Astrocyte (in vitro differentiated cells and primary cell): ENCODE measurements at regions not wholly inside any gene's neighbourhood (a gene's known extent, or its start where the extent isn't known, plus 50 kb on each side); places are given as distances from the start of the nearest gene placed in this dataset.

Source experiments
- DNase-seq: peaks from one replicate; pipeline ENCODE4 v3.0.0-alpha.2; 2010; ENCODE audit warnings: low read depth
- FAIRE-seq: peaks from 2 replicates; lab custom pipeline; 2011; peaks lifted over from hg19 to GRCh38; lab: Jason Lieb, UNC
- H2AFZ ChIP-seq: 2 replicates; pipeline ENCODE4 v1.6.0; 2012; ENCODE audit warnings: low read depth, low read length, inconsistent platforms
- H3K27ac ChIP-seq: 2 replicates; pipeline ENCODE4 v1.5.1; 2011; ENCODE audit warnings: low read depth, low read length, inconsistent platforms
- H3K27me3 ChIP-seq: 2 replicates; pipeline ENCODE4 v1.6.0; 2011; ENCODE audit warnings: low read length, inconsistent platforms; ENCODE audit not compliant: insufficient read depth
- H3K36me3 ChIP-seq: 2 replicates; pipeline ENCODE4 v1.5.1; 2011; ENCODE audit warnings: low read length, inconsistent platforms; ENCODE audit not compliant: insufficient read depth
- H3K4me1 ChIP-seq: 2 replicates; pipeline ENCODE4 v1.5.1; 2011; ENCODE audit warnings: low read length, inconsistent platforms; ENCODE audit not compliant: insufficient read depth
- H3K4me2 ChIP-seq: 2 replicates; pipeline ENCODE4 v1.6.0; 2012; ENCODE audit warnings: low read length, inconsistent platforms
- H3K4me3 ChIP-seq: 2 replicates; pipeline ENCODE4 v1.5.1; 2011; ENCODE audit warnings: low read depth, mild to moderate bottlenecking, low read length, inconsistent platforms; ENCODE audit not compliant: insufficient read depth
- H3K79me2 ChIP-seq: 2 replicates; pipeline ENCODE4 v1.6.0; 2012; ENCODE audit warnings: mild to moderate bottlenecking, low read length, inconsistent platforms; ENCODE audit not compliant: insufficient read depth
- H3K9ac ChIP-seq: 2 replicates; pipeline ENCODE4 v1.6.0; 2012; ENCODE audit warnings: mild to moderate bottlenecking, low read length, inconsistent platforms
- H3K9me3 ChIP-seq: 2 replicates; pipeline ENCODE4 v1.5.1; 2012; ENCODE audit warnings: low read depth, mild to moderate bottlenecking, low read length, inconsistent platforms; ENCODE audit not compliant: insufficient read depth
- H4K20me1 ChIP-seq: 2 replicates; pipeline ENCODE4 v1.6.0; 2012; ENCODE audit warnings: low read length, inconsistent platforms; ENCODE audit not compliant: insufficient read depth
- H3K27ac Mint-ChIP-seq: one replicate; pipeline ENCODE4 v1.8.0; 2021; ENCODE audit warnings: mild to moderate bottlenecking, mixed read lengths; ENCODE audit not compliant: unreplicated experiment
- H3K27me3 Mint-ChIP-seq: one replicate; pipeline ENCODE4 v1.8.0; 2021; ENCODE audit warnings: low read depth, mixed read lengths; ENCODE audit not compliant: unreplicated experiment
- H3K36me3 Mint-ChIP-seq: one replicate; pipeline ENCODE4 v1.8.0; 2021; ENCODE audit warnings: low read depth, mixed read lengths; ENCODE audit not compliant: unreplicated experiment
- H3K4me1 Mint-ChIP-seq: one replicate; pipeline ENCODE4 v1.8.0; 2021; ENCODE audit warnings: low read depth, mixed read lengths; ENCODE audit not compliant: unreplicated experiment
- H3K4me3 Mint-ChIP-seq: one replicate; pipeline ENCODE4 v1.8.0; 2021; ENCODE audit warnings: mild to moderate bottlenecking, moderate library complexity, mixed read lengths; ENCODE audit not compliant: unreplicated experiment
- H3K9me3 Mint-ChIP-seq: one replicate; pipeline ENCODE4 v1.8.0; 2021; ENCODE audit warnings: mild to moderate bottlenecking, mixed read lengths; ENCODE audit not compliant: unreplicated experiment
- CTCF ChIP-seq: IDR thresholded peaks from 2 replicates; pipeline ENCODE4 v1.5.1; 2011; ENCODE audit warnings: low read depth, mild to moderate bottlenecking, inconsistent platforms, low read length, moderate library complexity; ENCODE audit not compliant: insufficient read depth
- EZH2 ChIP-seq: IDR thresholded peaks from 2 replicates; pipeline ENCODE4 v1.6.1; 2012; ENCODE audit warnings: mild to moderate bottlenecking, low read length, inconsistent platforms; ENCODE audit not compliant: insufficient read depth

- Histone ChIP-seq H3K4me1 (no peaks in the 10 kb centered on the region), H3K27me3 (no peaks in the 10 kb centered on the region), H3K4me3 (no peak overlapping the region), H3K79me2 (no peaks in the 10 kb centered on the region), H2AFZ (no peak overlapping the region), H3K4me2 (no peak overlapping the region), H3K36me3 (no peaks in the 10 kb centered on the region), H3K27ac (no peak overlapping the region), H4K20me1 (no peaks in the 10 kb centered on the region), H3K9me3 (no peaks in the 10 kb centered on the region), H3K9ac (no peak overlapping the region)
- Mint-ChIP-seq H3K27ac (no peak overlapping the region), H3K9me3 (peaks cover 1% of the 10 kb centered on the region), H3K36me3 (no peaks in the 10 kb centered on the region), H3K4me1 (peaks cover 4% of the 10 kb centered on the region), H3K27me3 (peaks cover 2% of the 10 kb centered on the region), H3K4me3 (no peak overlapping the region)
- FAIRE-seq (no peak), DNase-seq (no peak)
- TF ChIP-seq EZH2, result no peak
- TF ChIP-seq CTCF, result no peak
Measured at GRCh38 chr3:25025236-25025635, 402.8 kb upstream of the RARB start.

GRCh38 chr3:25027650-25028049 lies 400.4 kb upstream of the RARB start:
- DNase-seq, result no peak
- Mint-ChIP-seq H3K27ac (no peak overlapping the region), H3K4me1 (peaks cover 4% of the 10 kb centered on the region), H3K27me3 (peaks cover 2% of the 10 kb centered on the region), H3K36me3 (no peaks in the 10 kb centered on the region), H3K4me3 (no peak overlapping the region), H3K9me3 (peaks cover 1% of the 10 kb centered on the region)
- Histone ChIP-seq H3K27ac (no peak overlapping the region), H3K4me2 (no peak overlapping the region), H3K27me3 (no peaks in the 10 kb centered on the region), H4K20me1 (no peaks in the 10 kb centered on the region), H3K4me1 (no peaks in the 10 kb centered on the region), H2AFZ (no peak overlapping the region), H3K36me3 (no peaks in the 10 kb centered on the region), H3K79me2 (no peaks in the 10 kb centered on the region), H3K4me3 (no peak overlapping the region), H3K9me3 (no peaks in the 10 kb centered on the region), H3K9ac (no peak overlapping the region)
- no peak for FAIRE-seq
- no peak for TF ChIP-seq EZH2
- no peak for TF ChIP-seq CTCF

GRCh38 chr3:25029820-25030219 lies 398.2 kb upstream of the RARB start:
- FAIRE-seq, result no peak
- no peak for DNase-seq
- H3K27ac Mint-ChIP-seq, result no peak overlapping the region
- Histone ChIP-seq H4K20me1 (no peaks in the 10 kb centered on the region), H3K36me3 (no peaks in the 10 kb centered on the region), H2AFZ (no peak overlapping the region), H3K27me3 (no peaks in the 10 kb centered on the region), H3K4me2 (no peak overlapping the region), H3K27ac (no peak overlapping the region), H3K4me3 (no peak overlapping the region), H3K9ac (no peak overlapping the region), H3K9me3 (no peaks in the 10 kb centered on the region), H3K4me1 (no peaks in the 10 kb centered on the region), H3K79me2 (no peaks in the 10 kb centered on the region)
- H3K9me3 Mint-ChIP-seq, result peaks cover 1% of the 10 kb centered on the region
- TF ChIP-seq CTCF (no peak), EZH2 (no peak)
- H3K4me1 Mint-ChIP-seq, result peaks cover 4% of the 10 kb centered on the region
- H3K27me3 Mint-ChIP-seq, result peaks cover 2% of the 10 kb centered on the region
- H3K4me3 Mint-ChIP-seq, result no peak overlapping the region
- H3K36me3 Mint-ChIP-seq, result no peaks in the 10 kb centered on the region
